Caco-2 (cell line): ENCODE measurements at regions not wholly inside any gene's neighbourhood (a gene's known extent, or its start where the extent isn't known, plus 50 kb on each side); places are given as distances from the start of the nearest gene placed in this dataset.

Experiments
- BruUV-seq: library from RNA; stranded (reverse); fragments of 400-500 nt; replicated peaks from 2 replicates; lab custom pipeline; 2021; lab: Mats Ljungman, UMichigan
- CTCF ChIA-PET: fragments of 300-600 bp; sonication (Branson Sonifier 250); formaldehyde crosslinking; loops from one replicate; lab custom pipeline; 2022; ENCODE audit warnings: antibody characterized with exemption; lab: Charles Lee
- POLR2A ChIA-PET: fragments of 300-600 bp; sonication (Branson Sonifier 250); formaldehyde crosslinking; loops from one replicate; lab custom pipeline; 2022; ENCODE audit warnings: antibody characterized with exemption; lab: Charles Lee
- DNase-seq, 2 experiments: peaks; one replicate each; pipeline versions ENCODE4 v3.0.0 to v3.0.0-alpha.2; 2020 to 2022
- H3K27me3 ChIP-seq: replicated peaks from 2 replicates; pipeline ENCODE4 v1.6.0; 2011; ENCODE audit warnings: low read length; ENCODE audit not compliant: control insufficient read depth, insufficient read depth
- H3K36me3 ChIP-seq: 2 replicates; pipeline ENCODE4 v1.5.1; 2011; ENCODE audit warnings: low read length; ENCODE audit not compliant: control insufficient read depth, insufficient read depth
- H3K4me1 ChIP-seq: fragments of 250-450 bp; sonication (Bioruptor Pico); 2 replicates; pipeline ENCODE4 v1.5.1; 2020; ENCODE audit warnings: mild to moderate bottlenecking
- H3K4me3 ChIP-seq: 2 replicates; pipeline ENCODE4 v1.5.1; 2011; ENCODE audit warnings: low read depth, mild to moderate bottlenecking, control low read depth, low read length
- H3K9me3 ChIP-seq: fragments of 250-450 bp; sonication (Bioruptor Pico); 2 replicates; pipeline ENCODE4 v1.5.1; 2020; ENCODE audit warnings: mild to moderate bottlenecking, moderate library complexity
- H3K27ac Mint-ChIP-seq: one replicate; pipeline ENCODE4 v1.8.0; 2022; ENCODE audit warnings: mixed read lengths; ENCODE audit not compliant: unreplicated experiment
- H3K27me3 Mint-ChIP-seq: one replicate; pipeline ENCODE4 v1.8.0; 2022; ENCODE audit warnings: mixed read lengths; ENCODE audit not compliant: insufficient read depth, unreplicated experiment
- H3K36me3 Mint-ChIP-seq: one replicate; pipeline ENCODE4 v1.8.0; 2022; ENCODE audit warnings: mild to moderate bottlenecking, mixed read lengths; ENCODE audit not compliant: insufficient read depth, unreplicated experiment
- H3K4me1 Mint-ChIP-seq: one replicate; pipeline ENCODE4 v1.8.0; 2022; ENCODE audit warnings: low read depth, mixed read lengths; ENCODE audit not compliant: unreplicated experiment
- H3K4me3 Mint-ChIP-seq: one replicate; pipeline ENCODE4 v1.8.0; 2022; ENCODE audit warnings: mild to moderate bottlenecking, moderate library complexity, mixed read lengths; ENCODE audit not compliant: unreplicated experiment
- H3K9me3 Mint-ChIP-seq: one replicate; pipeline ENCODE4 v1.8.0; 2022; ENCODE audit warnings: mixed read lengths; ENCODE audit not compliant: unreplicated experiment
- CTCF ChIP-seq, 2 experiments: fragments of 200-600 bp in 1 of 2; IDR thresholded peaks; 1 replicate in 1 of 2; 2 replicates in 1 of 2; pipeline versions ENCODE4 v1.5.1 to v1.8.0; 2011 to 2022; ENCODE audit warnings: antibody characterized with exemption in 1 of 2, control low read depth in 1 of 2, inconsistent platforms in 1 of 2, low read depth in 1 of 2, low read length in 1 of 2, mild to moderate bottlenecking in 1 of 2, moderate library complexity in 1 of 2; ENCODE audit not compliant: insufficient read depth in 1 of 2, severe bottlenecking in 1 of 2, unreplicated experiment in 1 of 2
- intact Hi-C: fragments of 100-400 bp; cut with micrococcal nuclease; formaldehyde crosslinking; loops from one replicate; pipeline ENCODE4 v1.10.0; 2022; ENCODE audit not compliant: unreplicated experiment

GRCh38 chr13:82096256-82096655 is 1755.3 kb upstream of the SPRY2 start:
- Mint-ChIP-seq H3K36me3 (no peaks in the 10 kb centered on the region), H3K4me1 (no peaks in the 10 kb centered on the region), H3K9me3 (no peaks in the 10 kb centered on the region), H3K27me3 (no peaks in the 10 kb centered on the region), H3K4me3 (no peak overlapping the region), H3K27ac (no peak overlapping the region)
- H3K36me3 ChIP-seq, result no peaks in the 10 kb centered on the region
- no peaks in the 10 kb centered on the region for H3K27me3 ChIP-seq
- no peak overlapping the region for H3K4me3 ChIP-seq
- intact Hi-C loops, result no loop called here
- H3K9me3 ChIP-seq, result no peaks in the 10 kb centered on the region
- ChIA-PET POLR2A (no interaction called here), CTCF (no interaction called here)
- H3K4me1 ChIP-seq, result no peaks in the 10 kb centered on the region
- no TSS peak for BruUV-seq
- DNase-seq, result no peak
- TF ChIP-seq CTCF (IDR thresholded peaks at IDR 0.05; ENCODE audit: insufficient read depth in 1 of 2, low read depth in 1 of 2, low read length in 1 of 2, severe bottlenecking in 1 of 2, unreplicated experiment in 1 of 2), result no peak

GRCh38 chr13:82092312-82092711 is 1751.4 kb upstream of the SPRY2 start:
- BruUV-seq, result no TSS peak
- Histone ChIP-seq H3K4me1 (no peaks in the 10 kb centered on the region), H3K4me3 (no peak overlapping the region), H3K9me3 (no peaks in the 10 kb centered on the region), H3K27me3 (no peaks in the 10 kb centered on the region), H3K36me3 (no peaks in the 10 kb centered on the region)
- H3K27me3 Mint-ChIP-seq, result no peaks in the 10 kb centered on the region
- no peaks in the 10 kb centered on the region for H3K4me1 Mint-ChIP-seq
- ChIA-PET CTCF (no interaction called here), POLR2A (no interaction called here)
- H3K9me3 Mint-ChIP-seq, result no peaks in the 10 kb centered on the region
- DNase-seq, result no peak
- no peak for TF ChIP-seq CTCF (IDR thresholded peaks at IDR 0.05; ENCODE audit: insufficient read depth in 1 of 2, low read depth in 1 of 2, low read length in 1 of 2, severe bottlenecking in 1 of 2, unreplicated experiment in 1 of 2)
- H3K27ac Mint-ChIP-seq, result no peak overlapping the region
- no peak overlapping the region for H3K4me3 Mint-ChIP-seq
- intact Hi-C loops, result no loop called here
- H3K36me3 Mint-ChIP-seq, result no peaks in the 10 kb centered on the region

GRCh38 chr13:82088781-82089180 is 1747.9 kb upstream of the SPRY2 start:
- H3K27me3 Mint-ChIP-seq, result no peaks in the 10 kb centered on the region
- no TSS peak for BruUV-seq
- TF ChIP-seq CTCF (IDR thresholded peaks at IDR 0.05; ENCODE audit: insufficient read depth in 1 of 2, low read depth in 1 of 2, low read length in 1 of 2, severe bottlenecking in 1 of 2, unreplicated experiment in 1 of 2), result no peak
- no peak overlapping the region for H3K4me3 Mint-ChIP-seq
- no peaks in the 10 kb centered on the region for H3K27me3 ChIP-seq
- DNase-seq, result no peak
- H3K4me1 Mint-ChIP-seq, result no peaks in the 10 kb centered on the region
- H3K9me3 ChIP-seq, result no peaks in the 10 kb centered on the region
- H3K36me3 ChIP-seq, result no peaks in the 10 kb centered on the region
- H3K4me1 ChIP-seq, result no peaks in the 10 kb centered on the region
- no peak overlapping the region for H3K4me3 ChIP-seq
- intact Hi-C loops, result no loop called here
- POLR2A ChIA-PET, result no interaction called here
- H3K9me3 Mint-ChIP-seq, result no peaks in the 10 kb centered on the region
- CTCF ChIA-PET, result no interaction called here
- H3K27ac Mint-ChIP-seq, result no peak overlapping the region
- no peaks in the 10 kb centered on the region for H3K36me3 Mint-ChIP-seq
